Esophagus (tissue), 2 donors: ENCODE measurements at regions not wholly inside any gene's neighbourhood (a gene's known extent, or its start where the extent isn't known, plus 50 kb on each side); places are given as distances from the start of the nearest gene placed in this dataset.
"Not testable (repeated sequence)": the region's sequence is repeated elsewhere in the genome, so short reads cannot be mapped to it uniquely, and the experiment has no call there.

Experiments
- H3K27ac ChIP-seq, 2 donors: one replicate each; pipeline ENCODE4 v1.5.1; 2013; ENCODE audit warnings: low read depth in 2 of 2, mild to moderate bottlenecking in 2 of 2, inconsistent platforms in 1 of 2, low read length in 1 of 2, moderate library complexity in 1 of 2
- H3K27me3 ChIP-seq, 2 donors: one replicate each; pipeline ENCODE4 v1.6.1; 2013; ENCODE audit warnings: low read length in 2 of 2, control low read depth in 1 of 2, mild to moderate bottlenecking in 1 of 2; ENCODE audit not compliant: insufficient read depth in 2 of 2, control insufficient read depth in 1 of 2
- H3K36me3 ChIP-seq, 2 donors: one replicate each; pipeline ENCODE4 v1.6.1; 2013; ENCODE audit warnings: low read length in 1 of 2; ENCODE audit not compliant: control insufficient read depth in 2 of 2, insufficient read depth in 2 of 2
- H3K4me1 ChIP-seq, 2 donors: one replicate each; pipeline ENCODE4 v1.6.1; 2013; ENCODE audit warnings: low read length in 1 of 2; ENCODE audit not compliant: control insufficient read depth in 2 of 2, insufficient read depth in 2 of 2
- H3K4me3 ChIP-seq, 2 donors: one replicate each; pipeline ENCODE4 v1.5.1; 2013; ENCODE audit warnings: low read length in 2 of 2, mild to moderate bottlenecking in 2 of 2, low read depth in 1 of 2, moderate library complexity in 1 of 2
- H3K9me3 ChIP-seq, 2 donors: one replicate each; pipeline ENCODE4 v1.6.1; 2013; ENCODE audit warnings: mild to moderate bottlenecking in 2 of 2, low read depth in 1 of 2, low read length in 1 of 2, moderate library complexity in 1 of 2; ENCODE audit not compliant: control insufficient read depth in 2 of 2, insufficient read depth in 1 of 2
- WGBS, 2 donors: extraction: QIAGEN DNeasy Blood & Tissue Kit; methylation state at CpG; one replicate each; pipeline ENCODE4 v1.1.7; 2013; 5-methylcytosine and 5-hydroxymethylcytosine counted together
- donor health status: healthy with polysubstance abuse.
- donor health status: Bipolar disorder and iron deficiency.

GRCh38 chr2:53515435-53516332, 251.9 kb upstream of the CHAC2 start:
- H3K9me3 ChIP-seq: no peaks in the 10 kb centered on the region
- no peaks in the 10 kb centered on the region for H3K36me3 ChIP-seq
- H3K4me1 ChIP-seq: no peaks in the 10 kb centered on the region
- H3K27ac ChIP-seq: no peak overlapping the region
- no peaks in the 10 kb centered on the region for H3K27me3 ChIP-seq
- WGBS, 2 donors: 82 to 83% methylated on average over 6 of the region's 6 CpGs
- H3K4me3 ChIP-seq: no peak overlapping the region

- Histone ChIP-seq H3K36me3 (no peaks in the 10 kb centered on the region), H3K27ac (no peak overlapping the region), H3K27me3 (no peaks in the 10 kb centered on the region), H3K4me1 (no peaks in the 10 kb centered on the region), H3K9me3 (no peaks in the 10 kb centered on the region), H3K4me3 (no peak overlapping the region)
- WGBS, 2 donors: 86 to 88% methylated on average over 4 of the region's 4 CpGs
Observed at GRCh38 chr2:53513167-53513666, 254.4 kb upstream of the CHAC2 start.

GRCh38 chr2:53512071-53512826, 255.4 kb upstream of the CHAC2 start:
- Histone ChIP-seq H3K27me3 (no peaks in the 10 kb centered on the region), H3K36me3 (no peaks in the 10 kb centered on the region), H3K4me1 (no peaks in the 10 kb centered on the region), H3K9me3 (no peaks in the 10 kb centered on the region), H3K4me3 (no peak overlapping the region), H3K27ac (peak overlapping the region; percentile 45 to 58)
- 46 to 50% methylated on average over 4 of the region's 4 CpGs for WGBS, 2 donors

- Histone ChIP-seq H3K4me3 (no peak overlapping the region), H3K27me3 (no peaks in the 10 kb centered on the region), H3K4me1 (no peaks in the 10 kb centered on the region), H3K9me3 (no peaks in the 10 kb centered on the region), H3K27ac (peak overlapping the region in 1 of 2 donors; percentile 35), H3K36me3 (no peaks in the 10 kb centered on the region)
- 84 to 87% methylated on average over 4 of the region's 4 CpGs for WGBS, 2 donors
Observed at GRCh38 chr2:53511549-53511948, 256.1 kb upstream of the CHAC2 start.

GRCh38 chr2:53510401-53510800, 257.2 kb upstream of the CHAC2 start:
- Histone ChIP-seq H3K36me3 (no peaks in the 10 kb centered on the region), H3K4me3 (no peak overlapping the region), H3K27ac (no peak overlapping the region), H3K4me1 (no peaks in the 10 kb centered on the region), H3K9me3 (no peaks in the 10 kb centered on the region), H3K27me3 (no peaks in the 10 kb centered on the region)
- 66 to 71% methylated on average over 4 of the region's 4 CpGs for WGBS, 2 donors

GRCh38 chr2:53509831-53510388, 257.7 kb upstream of the CHAC2 start:
- H3K4me1 ChIP-seq: no peaks in the 10 kb centered on the region
- H3K4me3 ChIP-seq: no peak overlapping the region
- H3K27me3 ChIP-seq: no peaks in the 10 kb centered on the region
- H3K27ac ChIP-seq: no peak overlapping the region
- H3K9me3 ChIP-seq: no peaks in the 10 kb centered on the region
- 80 to 82% methylated on average over 9 of the region's 9 CpGs for WGBS, 2 donors
- H3K36me3 ChIP-seq: no peaks in the 10 kb centered on the region

GRCh38 chr2:53508667-53509066, 258.9 kb upstream of the CHAC2 start:
- H3K27me3 ChIP-seq: no peaks in the 10 kb centered on the region
- H3K4me1 ChIP-seq: no peaks in the 10 kb centered on the region
- no peak overlapping the region for H3K4me3 ChIP-seq
- H3K36me3 ChIP-seq: no peaks in the 10 kb centered on the region
- H3K9me3 ChIP-seq: no peaks in the 10 kb centered on the region
- WGBS, 2 donors: 68 to 73% methylated on average over 3 of the region's 3 CpGs
- no peak overlapping the region for H3K27ac ChIP-seq

GRCh38 chr2:53507070-53507469, 260.5 kb upstream of the CHAC2 start:
- H3K27ac ChIP-seq: peak overlapping the region in 1 of 2 donors; percentile 48
- WGBS, 2 donors: 44 to 74% methylated on average over 3 of the region's 3 CpGs
- not testable (repeated sequence) for H3K4me3 ChIP-seq, H3K9me3 ChIP-seq, H3K36me3 ChIP-seq, H3K27me3 ChIP-seq, H3K4me1 ChIP-seq

GRCh38 chr2:53505826-53506225, 261.8 kb upstream of the CHAC2 start:
- peaks cover 0 to 2% of the 10 kb centered on the region in 2 donors for H3K27me3 ChIP-seq
- no peak overlapping the region for H3K4me3 ChIP-seq
- H3K27ac ChIP-seq: peak overlapping the region in 1 of 2 donors; percentile 44
- H3K9me3 ChIP-seq: no peaks in the 10 kb centered on the region
- WGBS, 2 donors: 60 to 76% methylated on average over 3 of the region's 3 CpGs
- H3K36me3 ChIP-seq: no peaks in the 10 kb centered on the region
- no peaks in the 10 kb centered on the region for H3K4me1 ChIP-seq
